ENCODE measurements at regions not wholly inside any gene's neighbourhood (a gene's known extent, or its start where the extent isn't known, plus 50 kb on each side); places are given as distances from the start of the nearest gene placed in this dataset.

DNA sequence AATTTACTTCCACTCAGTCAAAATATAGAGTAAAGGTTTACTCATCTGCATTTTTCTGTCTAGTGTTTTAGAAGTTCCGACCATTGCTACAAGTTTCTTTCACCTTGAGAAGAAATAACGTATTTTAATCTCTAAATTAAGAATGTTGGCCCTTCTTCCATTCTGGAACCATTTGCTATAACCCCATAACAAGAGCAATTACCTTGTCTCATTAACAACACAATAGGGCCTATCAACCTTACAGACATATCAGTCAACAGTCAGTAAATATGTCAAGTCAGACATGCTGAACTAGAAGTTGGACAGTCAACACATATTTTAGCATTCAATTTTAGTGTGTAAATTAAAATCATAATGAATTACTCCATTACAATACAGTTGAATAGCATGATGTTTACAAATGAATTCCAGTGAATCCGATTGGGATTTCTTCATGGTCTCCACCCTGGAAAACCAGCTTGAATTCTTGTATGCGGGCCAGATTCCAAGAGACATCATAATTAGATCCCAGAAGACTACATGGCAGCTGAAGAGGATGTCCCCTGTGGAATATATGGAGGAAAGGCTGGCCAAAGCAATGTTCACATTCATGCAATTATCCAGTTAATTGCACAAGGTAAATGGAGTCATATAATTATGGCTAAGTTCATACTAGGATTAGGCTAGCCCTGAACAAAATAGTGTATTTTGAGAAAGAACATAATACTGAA is 196.2 kb upstream of the TARS1 start:
- no peak overlapping the region for H3K27ac ChIP-seq
- TF ChIP-seq, protein P1, sequence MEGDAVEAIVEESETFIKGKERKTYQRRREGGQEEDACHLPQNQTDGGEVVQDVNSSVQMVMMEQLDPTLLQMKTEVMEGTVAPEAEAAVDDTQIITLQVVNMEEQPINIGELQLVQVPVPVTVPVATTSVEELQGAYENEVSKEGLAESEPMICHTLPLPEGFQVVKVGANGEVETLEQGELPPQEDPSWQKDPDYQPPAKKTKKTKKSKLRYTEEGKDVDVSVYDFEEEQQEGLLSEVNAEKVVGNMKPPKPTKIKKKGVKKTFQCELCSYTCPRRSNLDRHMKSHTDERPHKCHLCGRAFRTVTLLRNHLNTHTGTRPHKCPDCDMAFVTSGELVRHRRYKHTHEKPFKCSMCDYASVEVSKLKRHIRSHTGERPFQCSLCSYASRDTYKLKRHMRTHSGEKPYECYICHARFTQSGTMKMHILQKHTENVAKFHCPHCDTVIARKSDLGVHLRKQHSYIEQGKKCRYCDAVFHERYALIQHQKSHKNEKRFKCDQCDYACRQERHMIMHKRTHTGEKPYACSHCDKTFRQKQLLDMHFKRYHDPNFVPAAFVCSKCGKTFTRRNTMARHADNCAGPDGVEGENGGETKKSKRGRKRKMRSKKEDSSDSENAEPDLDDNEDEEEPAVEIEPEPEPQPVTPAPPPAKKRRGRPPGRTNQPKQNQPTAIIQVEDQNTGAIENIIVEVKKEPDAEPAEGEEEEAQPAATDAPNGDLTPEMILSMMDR (conservative IDR thresholded peaks at IDR 0.05), result no peak

DNA sequence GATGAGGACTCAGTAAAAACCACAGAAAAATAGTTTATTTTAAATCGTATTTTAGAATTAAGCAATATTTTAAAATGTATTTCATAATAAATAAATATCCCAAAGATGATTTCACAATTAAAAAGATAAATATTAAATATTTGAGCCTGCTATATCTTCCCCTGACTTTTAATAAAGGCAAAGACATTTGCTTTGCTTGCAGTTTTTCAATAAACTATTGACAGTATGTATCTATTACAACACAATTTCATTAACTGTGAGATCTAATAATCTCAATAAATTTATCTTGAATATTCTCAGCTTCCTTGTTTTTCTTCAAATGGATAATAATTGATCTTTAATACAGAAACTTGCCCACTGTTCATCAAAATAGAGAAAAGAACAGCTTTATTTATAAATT is 186.2 kb upstream of the TARS1 start:
- no peak overlapping the region for H3K27ac ChIP-seq
- TF ChIP-seq, protein P1 (conservative IDR thresholded peaks at IDR 0.05), result no peak

DNA sequence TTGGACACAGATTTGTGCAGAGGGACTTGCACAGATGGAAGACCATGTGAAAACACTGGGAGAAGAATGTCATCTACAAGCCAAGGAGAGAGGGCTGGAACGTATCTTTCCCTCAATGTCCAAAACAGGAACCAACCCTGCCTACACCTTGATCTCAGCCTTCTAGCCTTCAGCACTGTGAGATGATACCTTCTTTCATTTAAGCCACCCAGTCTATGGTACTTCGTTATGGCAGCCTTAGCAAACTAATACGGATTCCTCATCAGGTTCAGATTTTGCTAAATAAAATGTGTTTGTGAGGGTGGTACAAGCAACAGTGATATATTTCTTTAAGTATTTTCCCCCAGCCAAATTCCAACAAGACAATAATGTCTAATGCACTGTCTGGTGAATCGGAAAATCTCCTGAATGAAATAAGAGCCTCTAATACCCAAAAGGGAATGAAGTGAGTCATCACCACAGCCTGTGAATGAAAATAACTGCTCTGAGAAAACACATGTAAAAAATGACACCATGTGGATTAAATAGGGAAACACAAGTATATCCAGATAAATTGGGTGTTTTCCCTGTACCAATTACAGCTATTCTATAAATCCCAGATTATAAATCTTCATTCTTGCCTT is 182.8 kb upstream of the TARS1 start:
- no peak overlapping the region for H3K27ac ChIP-seq

DNA sequence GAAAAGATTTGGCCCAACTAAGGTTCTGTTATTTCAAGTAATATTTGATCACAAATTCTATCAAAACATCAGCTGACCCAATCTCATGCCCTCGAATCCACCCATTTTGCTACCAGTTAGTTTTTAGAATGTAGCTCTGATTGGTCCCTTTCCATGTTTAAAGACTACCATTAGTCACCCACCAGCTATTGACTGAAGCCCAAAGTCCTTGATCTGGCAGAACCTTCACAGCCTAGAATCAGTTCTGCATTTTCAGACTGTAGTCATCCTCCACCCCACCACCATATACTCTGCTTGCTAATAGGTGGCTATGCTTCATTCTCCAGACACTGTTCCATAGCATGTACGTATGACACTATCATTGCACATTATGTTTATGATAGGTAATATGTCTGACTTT is 182.2 kb upstream of the TARS1 start:
- TF ChIP-seq, protein P1 (conservative IDR thresholded peaks at IDR 0.05), result no peak
- H3K27ac ChIP-seq, result no peak overlapping the region

More for the DNA sequence above, 182.8 kb upstream of the TARS1 start:
- TF ChIP-seq, protein P1 (conservative IDR thresholded peaks at IDR 0.05), result peak; percentile 19; the same call in 1 of the 2 replicates

DNA sequence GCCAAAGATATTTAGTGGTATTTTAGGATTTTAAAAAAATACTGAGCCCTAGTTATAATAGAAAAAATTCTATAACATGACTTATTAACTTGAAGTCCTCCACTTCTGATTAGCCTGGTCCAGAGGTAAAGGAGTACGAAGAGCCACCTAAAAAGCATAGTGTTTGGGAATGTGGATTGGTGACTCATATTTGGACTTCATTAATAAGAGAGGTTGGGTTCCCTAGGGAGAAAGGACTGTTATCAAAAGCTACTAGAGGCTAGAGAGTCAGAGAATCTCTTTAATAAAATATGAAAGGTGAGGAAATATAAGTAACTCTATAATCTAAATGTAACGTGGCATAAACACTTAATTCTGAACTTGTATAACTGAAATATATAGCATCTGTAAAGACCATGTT is 180.7 kb upstream of the TARS1 start:
- H3K27ac ChIP-seq, result no peak overlapping the region

DNA sequence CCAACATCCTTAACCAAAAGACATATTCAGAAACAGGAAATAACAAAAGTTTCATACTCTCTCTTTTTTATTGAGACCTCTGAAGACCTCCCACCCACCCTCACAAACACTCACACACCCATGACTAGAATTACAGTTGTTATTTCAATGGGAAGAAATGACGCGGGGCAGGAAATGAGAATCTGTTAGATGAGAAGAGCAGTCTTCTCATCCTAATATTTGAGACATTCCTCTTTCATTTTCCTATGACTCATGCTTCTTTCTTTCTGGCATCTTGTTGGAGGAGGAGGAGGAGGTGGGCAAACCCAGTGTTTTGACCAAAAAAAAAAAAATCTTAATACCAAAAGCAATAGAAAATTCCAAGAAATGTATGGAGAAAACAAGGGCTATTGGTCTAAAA is 179.5 kb upstream of the TARS1 start:
- TF ChIP-seq, protein P1 (conservative IDR thresholded peaks at IDR 0.05), result no peak
- no peak overlapping the region for H3K27ac ChIP-seq

More for the DNA sequence above, 180.7 kb upstream of the TARS1 start:
- TF ChIP-seq, protein P1 (conservative IDR thresholded peaks at IDR 0.05), result no peak

DNA sequence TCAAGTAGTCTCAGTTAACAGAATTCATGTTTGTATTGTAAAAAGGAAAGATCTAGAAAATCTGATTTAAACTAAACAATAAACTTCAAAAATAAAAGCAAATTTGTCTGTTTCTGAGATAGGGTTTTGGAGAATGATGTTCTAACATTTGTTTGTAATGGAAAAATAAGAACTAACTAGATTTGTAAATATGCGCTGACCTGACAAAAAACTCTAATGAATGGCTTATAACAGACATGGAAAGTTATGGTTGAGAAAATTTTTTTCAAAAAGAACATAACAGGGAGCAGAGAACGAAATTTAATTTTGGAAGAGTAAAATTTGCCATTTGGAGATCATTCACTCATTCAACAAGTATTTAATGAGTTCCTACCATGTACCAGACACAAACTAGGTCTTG is 179.0 kb upstream of the TARS1 start:
- no peak overlapping the region for H3K27ac ChIP-seq
- TF ChIP-seq, protein P1 (conservative IDR thresholded peaks at IDR 0.05), result no peak

Data from VCaP (cell line).